ENCODE measurements at regions not wholly inside any gene's neighbourhood (a gene's known extent, or its start where the extent isn't known, plus 50 kb on each side); places are given as distances from the start of the nearest gene placed in this dataset.

GRCh38 chr13:40283666-40284065 lies 382.8 kb downstream of the FOXO1 start:
- TF ChIP-seq CTCF (IDR thresholded peaks at IDR 0.05): no peak
- ChIA-PET POLR2A (no interaction called here), CTCF (interaction anchor here (1.5 kb wide), 1 partner anchor 11 kb away, joined by 4 read pairs; no protein-coding TSS in a partner anchor)
- no peak for ATAC-seq (ENCODE audit: low read depth)
- intact Hi-C loops (cut with micrococcal nuclease): no loop called here
- no peak for DNase-seq
- no peaks in the 10 kb centered on the region for H3K36me3 Mint-ChIP-seq (ENCODE audit: low read depth)
- no peak overlapping the region for H3K27ac Mint-ChIP-seq
- no peak overlapping the region for H3K4me3 Mint-ChIP-seq
- H3K4me1 Mint-ChIP-seq: no peaks in the 10 kb centered on the region
- H3K9me3 Mint-ChIP-seq: no peaks in the 10 kb centered on the region
- H3K27me3 Mint-ChIP-seq: no peaks in the 10 kb centered on the region

DNA sequence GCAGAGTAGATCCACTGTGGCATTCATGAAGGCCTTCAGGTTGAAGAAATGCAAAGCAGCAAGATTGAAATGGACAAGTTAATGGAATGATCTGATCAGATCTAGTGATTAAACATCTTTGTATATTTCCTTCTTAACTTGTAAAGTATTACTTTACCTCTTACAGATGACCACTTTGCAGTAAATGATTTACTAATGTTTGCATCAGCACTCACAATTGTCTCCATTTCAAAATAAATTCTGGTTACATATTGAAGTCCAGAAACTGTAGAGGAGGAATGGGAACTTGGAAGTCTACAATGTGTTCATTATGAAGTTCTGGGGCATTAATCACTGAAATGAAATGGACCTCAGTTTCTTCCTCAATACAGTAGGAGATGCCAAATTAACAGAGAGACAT lies 380.8 kb downstream of the FOXO1 start:
- TF ChIP-seq CTCF (IDR thresholded peaks at IDR 0.05): no peak
- POLR2A ChIA-PET: no interaction called here

GRCh38 chr13:40287428-40287827 lies 379.0 kb downstream of the FOXO1 start:
- Mint-ChIP-seq H3K4me1 (no peaks in the 10 kb centered on the region), H3K27me3 (no peaks in the 10 kb centered on the region), H3K36me3 (ENCODE audit: low read depth) (no peaks in the 10 kb centered on the region), H3K4me3 (no peak overlapping the region), H3K9me3 (no peaks in the 10 kb centered on the region), H3K27ac (no peak overlapping the region)
- ChIA-PET POLR2A (no interaction called here), CTCF (no interaction called here)
- no peak for DNase-seq
- TF ChIP-seq CTCF (IDR thresholded peaks at IDR 0.05): no peak
- no peak for ATAC-seq (ENCODE audit: low read depth)
- intact Hi-C loops (cut with micrococcal nuclease): no loop called here

More for the DNA sequence above, 380.8 kb downstream of the FOXO1 start:
- intact Hi-C loops (cut with micrococcal nuclease): no loop called here
- Mint-ChIP-seq H3K27ac (no peak overlapping the region), H3K27me3 (no peaks in the 10 kb centered on the region), H3K36me3 (ENCODE audit: low read depth) (no peaks in the 10 kb centered on the region), H3K4me3 (no peak overlapping the region), H3K9me3 (no peaks in the 10 kb centered on the region), H3K4me1 (no peaks in the 10 kb centered on the region)
- DNase-seq: no peak
- CTCF ChIA-PET: no interaction called here
- no peak for ATAC-seq (ENCODE audit: low read depth)

- H3K27ac Mint-ChIP-seq: no peak overlapping the region
- ChIA-PET POLR2A (no interaction called here), CTCF (no interaction called here)
- H3K4me3 Mint-ChIP-seq: no peak overlapping the region
- intact Hi-C loops (cut with micrococcal nuclease): no loop called here
- no peaks in the 10 kb centered on the region for H3K27me3 Mint-ChIP-seq
- H3K36me3 Mint-ChIP-seq (ENCODE audit: low read depth): no peaks in the 10 kb centered on the region
- TF ChIP-seq CTCF (IDR thresholded peaks at IDR 0.05): no peak
- DNase-seq: no peak
- no peaks in the 10 kb centered on the region for H3K9me3 Mint-ChIP-seq
- H3K4me1 Mint-ChIP-seq: no peaks in the 10 kb centered on the region
- ATAC-seq (ENCODE audit: low read depth): no peak
Measured at GRCh38 chr13:40288259-40288658, 378.2 kb downstream of the FOXO1 start.

DNA sequence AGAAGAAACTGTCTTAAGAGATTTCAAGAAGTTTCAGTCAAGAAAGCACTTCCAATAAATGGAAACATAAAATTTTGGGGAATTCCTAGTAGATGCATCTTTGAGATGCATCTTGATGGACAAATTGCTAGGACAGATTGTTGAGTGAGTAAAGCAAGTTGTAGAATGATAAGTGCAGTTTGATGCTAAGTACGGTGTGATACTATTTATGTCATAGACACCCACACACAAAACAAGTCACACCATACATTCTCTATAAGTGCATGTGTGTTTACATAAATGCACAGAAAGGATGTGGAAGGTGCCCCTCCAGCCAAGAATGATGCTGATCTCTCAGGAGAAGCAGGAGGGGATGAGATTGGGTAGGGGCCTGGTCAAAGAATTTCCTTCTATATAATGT lies 375.7 kb downstream of the FOXO1 start:
- H3K4me3 Mint-ChIP-seq: no peak overlapping the region
- POLR2A ChIA-PET: no interaction called here
- no peaks in the 10 kb centered on the region for H3K36me3 Mint-ChIP-seq (ENCODE audit: low read depth)
- H3K4me1 Mint-ChIP-seq: no peaks in the 10 kb centered on the region
- no peaks in the 10 kb centered on the region for H3K27me3 Mint-ChIP-seq
- no peak overlapping the region for H3K27ac Mint-ChIP-seq
- peaks cover 4% of the 10 kb centered on the region for H3K9me3 Mint-ChIP-seq
- CTCF ChIA-PET: no interaction called here
- intact Hi-C loops (cut with micrococcal nuclease): no loop called here
- DNase-seq (no peak), ATAC-seq (ENCODE audit: low read depth) (no peak)
- no peak for TF ChIP-seq CTCF (IDR thresholded peaks at IDR 0.05)
